ENCODE measurements at regions not wholly inside any gene's neighbourhood (a gene's known extent, or its start where the extent isn't known, plus 50 kb on each side); places are given as distances from the start of the nearest gene placed in this dataset.
A peak's percentile ranks its signal among the peaks of the same experiment; 100 is the strongest.

GRCh38 chr19:31668921-31669320, 319.7 kb upstream of the TSHZ3 start:
- DNase-seq = no peak

- DNase-seq = no peak
These were observed 321.7 kb upstream of the TSHZ3 start for GRCh38 chr19:31670931-31671330.

GRCh38 chr19:31671411-31672035, 322.3 kb upstream of the TSHZ3 start:
- DNase-seq = no peak

- no peak for DNase-seq
These were observed 325.4 kb upstream of the TSHZ3 start for GRCh38 chr19:31674503-31675192.

- no peak for DNase-seq
These were observed 326.1 kb upstream of the TSHZ3 start for GRCh38 chr19:31675193-31675913.

- DNase-seq = peak; percentile 38
These were observed 327.2 kb upstream of the TSHZ3 start for GRCh38 chr19:31676271-31677004.

GRCh38 chr19:31678421-31678820, 329.2 kb upstream of the TSHZ3 start:
- no peak for DNase-seq

GRCh38 chr19:31681121-31681520, 331.9 kb upstream of the TSHZ3 start:
- no peak for DNase-seq

- DNase-seq = no peak
These were observed 344.1 kb upstream of the TSHZ3 start for GRCh38 chr19:31693131-31693932.

- DNase-seq = no peak
These were observed 344.7 kb upstream of the TSHZ3 start for GRCh38 chr19:31693933-31694269.

GRCh38 chr19:31694761-31695160, 345.5 kb upstream of the TSHZ3 start:
- no peak for DNase-seq

GRCh38 chr19:31699421-31699820, 350.2 kb upstream of the TSHZ3 start:
- DNase-seq = no peak

- no peak for DNase-seq
These were observed 351.9 kb upstream of the TSHZ3 start for GRCh38 chr19:31701146-31701545.

GRCh38 chr19:31705656-31706055, 356.4 kb upstream of the TSHZ3 start:
- no peak for DNase-seq

- no peak for DNase-seq
These were observed 356.9 kb upstream of the TSHZ3 start for GRCh38 chr19:31706131-31706530.

- no peak for DNase-seq
These were observed 357.7 kb upstream of the TSHZ3 start for GRCh38 chr19:31706691-31707620.

GRCh38 chr19:31708520-31708919, 359.3 kb upstream of the TSHZ3 start:
- no peak for DNase-seq

GRCh38 chr19:31709476-31709875, 360.2 kb upstream of the TSHZ3 start:
- DNase-seq = no peak

- DNase-seq = no peak
These were observed 366.2 kb upstream of the TSHZ3 start for GRCh38 chr19:31715249-31715945.

- no peak for DNase-seq
These were observed 367.6 kb upstream of the TSHZ3 start for GRCh38 chr19:31716826-31717225.

Measured in hematopoietic multipotent progenitor cell treated with erythropoietin and hydrocortisone succinate and interleukin-3 and kit ligand, for 8 days (in vitro differentiated cells).